HCT116 (cell line): ENCODE measurements at regions not wholly inside any gene's neighbourhood (a gene's known extent, or its start where the extent isn't known, plus 50 kb on each side); places are given as distances from the start of the nearest gene placed in this dataset.

ENCODE experiments used
- ATAC-seq: fragments of 200-7000 bp; cut with Tn5 transposase; 2 replicates; pipeline ENCODE4 v1.9.1; 2020; ENCODE audit warnings: mild to moderate bottlenecking, moderate library complexity
- BruUV-seq: library from RNA; stranded (reverse); fragments of 400-500 nt; replicated peaks from 2 replicates; lab custom pipeline; 2021; lab: Mats Ljungman, UMichigan
- CTCF ChIA-PET: fragments of 300-600 bp; sonication (Branson Sonifier 250); formaldehyde crosslinking; loops from one replicate; lab custom pipeline; 2021; ENCODE audit warnings: antibody characterized with exemption; lab: Charles Lee
- POLR2A ChIA-PET: fragments of 300-600, 350-600 bp; sonication (Branson Sonifier 250); formaldehyde crosslinking; loops from one replicate; lab custom pipeline; 2021; ENCODE audit warnings: antibody characterized with exemption; lab: Charles Lee
- RAD21 ChIA-PET, 2 experiments: fragments of 300-600 bp; sonication (Branson Sonifier 250); formaldehyde crosslinking; loops; one replicate each; lab custom pipeline; 2023; ENCODE audit warnings: low total read pairs in 2 of 2; ENCODE audit not compliant: uncharacterized antibody in 2 of 2, unreplicated experiment in 2 of 2, low non-redundant PET in 1 of 2; lab: Charles Lee
- DNase-seq: peaks from one replicate; pipeline ENCODE4 v3.0.0-alpha.2; 2010; ENCODE audit warnings: low read depth, low spot score
- H2AFZ ChIP-seq: fragments of 200-600 bp; shearing (Covaris generic), sonication (generic); 2 replicates; pipeline ENCODE4 v1.6.1; 2017; ENCODE audit warnings: low read depth, mixed run types, mixed read lengths, antibody characterized with exemption, low read length; ENCODE audit not compliant: poor library complexity, severe bottlenecking
- H3K27ac ChIP-seq: 2 replicates; pipeline ENCODE4 v1.5.1; 2012; ENCODE audit warnings: low read depth, low read length
- H3K27me3 ChIP-seq: fragments of 200-600 bp; sonication (generic); 2 replicates; pipeline ENCODE4 v1.6.1; 2016; ENCODE audit warnings: mixed run types, low read length, mixed read lengths; ENCODE audit not compliant: insufficient read depth
- H3K36me3 ChIP-seq, 2 experiments: fragments of 200-500 bp in 1 of 2; fragments of 200-600 bp in 1 of 2; sonication (Bioruptor generic) in 1 of 2; sonication (generic) in 1 of 2; 2 replicates each; pipeline versions ENCODE4 v1.5.1 to v1.6.1; 2014 to 2016; ENCODE audit warnings: low read length in 2 of 2, inconsistent platforms in 1 of 2, mixed read lengths in 1 of 2, mixed run types in 1 of 2; ENCODE audit not compliant: insufficient read depth in 2 of 2, control insufficient read depth in 1 of 2
- H3K4me1 ChIP-seq, 2 experiments: fragments of 200-600 bp in 1 of 2; sonication (generic) in 1 of 2; 2 replicates each; pipeline versions ENCODE4 v1.5.1 to v1.6.1; 2012 to 2017; ENCODE audit warnings: low read length in 2 of 2, inconsistent platforms in 1 of 2, mild to moderate bottlenecking in 1 of 2, mixed read lengths in 1 of 2, mixed run types in 1 of 2, moderate library complexity in 1 of 2; ENCODE audit not compliant: insufficient read depth in 2 of 2, control insufficient read depth in 1 of 2
- H3K4me2 ChIP-seq: fragments of 200-600 bp; sonication (generic); 2 replicates; pipeline ENCODE4 v1.6.1; 2017; ENCODE audit warnings: mixed run types, low read length, mixed read lengths
- H3K4me3 ChIP-seq, 2 experiments: fragments of 200-600 bp in 1 of 2; sonication (generic) in 1 of 2; replicated peaks in 1 of 2; 2 replicates each; pipeline ENCODE4 v1.5.1; 2011 to 2016; ENCODE audit warnings: low read length in 2 of 2, control low read depth in 1 of 2, low read depth in 1 of 2, mild to moderate bottlenecking in 1 of 2, mixed read lengths in 1 of 2, mixed run types in 1 of 2
- H3K79me2 ChIP-seq: fragments of 200-600 bp; sonication (generic); 2 replicates; pipeline ENCODE4 v1.6.1; 2017; ENCODE audit warnings: mild to moderate bottlenecking, mixed run types, low read length, moderate library complexity, mixed read lengths; ENCODE audit not compliant: insufficient read depth
- H3K9ac ChIP-seq: fragments of 200-600 bp; sonication (generic); 2 replicates; pipeline ENCODE4 v1.6.1; 2016; ENCODE audit warnings: low read length, mixed read lengths
- H3K9me2 ChIP-seq: fragments of 200-600 bp; sonication (generic), shearing (Covaris generic); 2 replicates; pipeline ENCODE4 v1.6.1; 2017; ENCODE audit warnings: mixed run types, mild to moderate bottlenecking, moderate library complexity; ENCODE audit not compliant: insufficient read depth
- H3K9me3 ChIP-seq, 2 experiments: fragments of 200-500 bp in 1 of 2; fragments of 200-600 bp in 1 of 2; sonication (Bioruptor generic) in 1 of 2; sonication (generic) in 1 of 2; 2 replicates each; pipeline ENCODE4 v1.6.1; 2014 to 2017; ENCODE audit warnings: low read length in 2 of 2, mixed read lengths in 2 of 2, inconsistent platforms in 1 of 2, low read depth in 1 of 2, mild to moderate bottlenecking in 1 of 2, mixed run types in 1 of 2, moderate library complexity in 1 of 2; ENCODE audit not compliant: control insufficient read depth in 1 of 2, insufficient read depth in 1 of 2
- H4K20me1 ChIP-seq: fragments of 200-600 bp; sonication (generic), shearing (Covaris generic); 2 replicates; pipeline ENCODE4 v1.6.1; 2017; ENCODE audit warnings: mixed run types, mild to moderate bottlenecking, moderate library complexity; ENCODE audit not compliant: insufficient read depth
- ATF3 ChIP-seq: IDR thresholded peaks from 2 replicates; pipeline ENCODE4 v1.6.1; 2012
- ELF1 ChIP-seq: IDR thresholded peaks from 2 replicates; pipeline ENCODE4 v1.6.1; 2012; ENCODE audit warnings: low read depth, borderline replicate concordance
- EZH2 ChIP-seq: fragments of 200-600 bp; sonication (generic); IDR thresholded peaks from 2 replicates; pipeline ENCODE4 v1.6.1; 2017; ENCODE audit warnings: antibody characterized with exemption, mixed run types
- EZH2phosphoT487 ChIP-seq: fragments of 200-600 bp; IDR thresholded peaks from 2 replicates; pipeline ENCODE4 v1.6.1; 2018; ENCODE audit warnings: antibody characterized with exemption, borderline replicate concordance
- FOSL1 ChIP-seq: IDR thresholded peaks from 2 replicates; pipeline ENCODE4 v1.6.1; 2012; ENCODE audit warnings: low read depth
- JUND ChIP-seq: IDR thresholded peaks from 2 replicates; pipeline ENCODE4 v1.6.1; 2012
- RAD21 ChIP-seq: IDR thresholded peaks from 2 replicates; pipeline ENCODE4 v1.6.1; 2012; ENCODE audit warnings: low read depth, mild to moderate bottlenecking
- SIN3A ChIP-seq: IDR thresholded peaks from 2 replicates; pipeline ENCODE4 v1.6.1; 2012; ENCODE audit warnings: low read depth
- SP1 ChIP-seq: IDR thresholded peaks from 2 replicates; pipeline ENCODE4 v1.6.1; 2012; ENCODE audit warnings: low read depth
- SRF ChIP-seq: IDR thresholded peaks from 2 replicates; pipeline ENCODE4 v1.6.1; 2012; ENCODE audit warnings: low read depth
- TCF7L2 ChIP-seq: IDR thresholded peaks from 2 replicates; pipeline ENCODE4 v1.7.0; 2011; ENCODE audit warnings: borderline replicate concordance, inconsistent platforms; ENCODE audit not compliant: insufficient read depth, insufficient read length; ENCODE audit errors: extremely low read depth
- YY1 ChIP-seq: IDR thresholded peaks from 2 replicates; pipeline ENCODE4 v1.6.1; 2011; ENCODE audit warnings: low read length, low read depth, moderate library complexity, mild to moderate bottlenecking; ENCODE audit not compliant: insufficient replicate concordance; ENCODE audit errors: extremely low read depth
- ZBTB33 ChIP-seq: IDR thresholded peaks from 2 replicates; pipeline ENCODE4 v1.6.1; 2011; ENCODE audit warnings: mild to moderate bottlenecking, low read length, moderate library complexity; ENCODE audit not compliant: insufficient replicate concordance; ENCODE audit errors: extremely low read depth
- ZFX ChIP-seq: fragments of 450-650 bp; IDR thresholded peaks from 2 replicates; pipeline ENCODE4 v1.6.1; 2017
- ZNF274 ChIP-seq: fragments of 200-500 bp; sonication (Bioruptor generic); IDR thresholded peaks from 2 replicates; pipeline ENCODE4 v1.6.1; 2014; ENCODE audit warnings: mild to moderate bottlenecking, low read depth, low read length, inconsistent platforms
- intact Hi-C: fragments of 100-400 bp; cut with micrococcal nuclease; formaldehyde crosslinking; loops from 2 replicates; pipeline ENCODE4 v1.10.0; 2022

- intact Hi-C loops = no loop called here
- Histone ChIP-seq H3K36me3 (no peaks in the 10 kb centered on the region), H3K4me2 (no peak overlapping the region), H4K20me1 (no peaks in the 10 kb centered on the region), H3K27me3 (no peaks in the 10 kb centered on the region), H3K27ac (no peak overlapping the region), H3K9ac (no peak overlapping the region), H3K9me2 (no peaks in the 10 kb centered on the region), H3K4me1 (peaks cover 0 to 8% of the 10 kb centered on the region in 2 experiments; a peak in 1 of 4 replicates), H2AFZ (no peak overlapping the region), H3K4me3 (no peak overlapping the region), H3K9me3 (no peaks in the 10 kb centered on the region), H3K79me2 (no peaks in the 10 kb centered on the region)
- ATAC-seq (no peak), DNase-seq (no peak)
- ChIA-PET CTCF (no interaction called here), RAD21 (no interaction called here), POLR2A (no interaction called here)
- TF ChIP-seq YY1 = no peak
- TF ChIP-seq ELF1 = no peak
- no peak for TF ChIP-seq ATF3
- no peak for TF ChIP-seq ZBTB33
- TF ChIP-seq EZH2 = no peak
- BruUV-seq = no TSS peak
These were observed 199.9 kb downstream of the VGLL3 start for GRCh38 chr3:86790884-86791549.

GRCh38 chr3:86788371-86788770 lies 202.6 kb downstream of the VGLL3 start:
- no peaks in the 10 kb centered on the region for H4K20me1 ChIP-seq
- ATAC-seq = no peak
- POLR2A ChIA-PET = no interaction called here

More at GRCh38 chr3:86788371-86788770, 202.6 kb downstream of the VGLL3 start:
- Histone ChIP-seq H3K4me3 (no peak overlapping the region), H3K36me3 (no peaks in the 10 kb centered on the region), H2AFZ (no peak overlapping the region), H3K9me3 (no peaks in the 10 kb centered on the region), H3K27ac (no peak overlapping the region), H3K9ac (no peak overlapping the region), H3K9me2 (no peaks in the 10 kb centered on the region), H3K27me3 (no peaks in the 10 kb centered on the region), H3K4me2 (no peak overlapping the region)
- no TSS peak for BruUV-seq
- intact Hi-C loops = loop anchor here (10.0 kb wide), 1 partner anchor 1386 kb away; no protein-coding TSS in a partner anchor
- RAD21 ChIA-PET = no interaction called here
- DNase-seq = no peak
- TF ChIP-seq RAD21 (no peak), SRF (no peak), ZBTB33 (no peak), ZNF274 (no peak), SP1 (no peak), TCF7L2 (no peak), FOSL1 (no peak), ZFX (no peak), ELF1 (no peak), SIN3A (no peak), JUND (no peak), EZH2phosphoT487 (no peak)
- TF ChIP-seq, all 23 proteins: peak for 0
- CTCF ChIA-PET = no interaction called here
- Histone ChIP-seq H3K79me2 (no peaks in the 10 kb centered on the region), H3K4me1 (no peaks in the 10 kb centered on the region)
